ENCODE measurements at regions not wholly inside any gene's neighbourhood (a gene's known extent, or its start where the extent isn't known, plus 50 kb on each side); places are given as distances from the start of the nearest gene placed in this dataset.

DNA sequence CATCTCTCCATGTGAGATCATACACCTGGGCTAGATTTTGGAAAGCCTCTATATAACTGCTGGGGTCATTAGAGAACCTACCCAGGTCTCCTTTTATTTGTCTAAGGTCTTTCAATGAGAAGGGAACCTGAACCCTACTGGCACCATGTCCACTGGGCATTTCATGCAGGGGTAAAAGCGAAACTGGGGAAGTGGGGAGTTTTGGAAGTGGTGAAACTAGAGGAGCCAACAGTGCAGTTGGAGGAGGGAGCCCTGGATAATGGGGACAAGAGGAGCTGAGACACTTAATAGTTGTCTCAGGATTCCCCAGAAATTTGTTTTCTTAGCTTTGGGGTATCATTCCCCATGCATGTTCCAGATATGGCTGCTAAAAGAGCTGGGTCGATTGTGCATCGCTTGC, 169.0 kb upstream of the NREP start:
- Histone ChIP-seq H3K9me3 (ENCODE audit: control insufficient read depth, insufficient read depth, low read length) (no peaks in the 10 kb centered on the region), H3K4ac (ENCODE audit: low read depth, low read length) (no peak overlapping the region), H2BK15ac (ENCODE audit: low read depth, low read length) (no peak overlapping the region), H2AFZ (replicated peaks; ENCODE audit: low read length, poor library complexity) (no peak overlapping the region), H2BK5ac (ENCODE audit: low read depth, low read length, poor library complexity, severe bottlenecking) (no peak overlapping the region), H4K8ac (ENCODE audit: low read depth in 2 of 2, low read length in 2 of 2) (no peak overlapping the region), H3K4me1 (ENCODE audit: control insufficient read depth, insufficient read depth, low read length) (peaks cover 6% of the 10 kb centered on the region), H2AK5ac (ENCODE audit: low read depth, low read length) (no peak overlapping the region), H4K20me1 (ENCODE audit: insufficient read depth, low read length) (no peaks in the 10 kb centered on the region), H3K9me1 (ENCODE audit: insufficient read depth, low read length) (peaks cover 4% of the 10 kb centered on the region; the same call in 1 of the 2 replicates), H3K27ac (ENCODE audit: insufficient read depth, low read length) (no peak overlapping the region), H2AK9ac (replicated peaks; ENCODE audit: low read depth, low read length, poor library complexity) (no peak overlapping the region), H3K27me3 (ENCODE audit: control insufficient read depth, insufficient read depth, low read length) (no peaks in the 10 kb centered on the region), H3K9ac (ENCODE audit: low read depth, low read length) (no peak overlapping the region), H2BK120ac (ENCODE audit: low read depth, low read length) (no peak overlapping the region), H3K4me2 (ENCODE audit: low read depth, low read length) (no peak overlapping the region), H3K14ac (replicated peaks; ENCODE audit: low read depth, low read length) (0 out of 2 replicates have a peak overlapping the region, but pooled peaks have one; percentile 35), H3K56ac (ENCODE audit: extremely low read depth, insufficient read depth, low read length) (no peak overlapping the region), H4K5ac (ENCODE audit: low read depth, low read length) (no peak overlapping the region), H3K18ac (ENCODE audit: low read depth, low read length) (no peak overlapping the region), H3K4me3 (ENCODE audit: insufficient read depth, low read depth, low read length) (no peak overlapping the region), H2BK20ac (ENCODE audit: low read depth, low read length) (no peak overlapping the region), H3K36me3 (ENCODE audit: control insufficient read depth, insufficient read depth, low read length) (no peaks in the 10 kb centered on the region), H3K79me1 (ENCODE audit: low read depth in 1 of 2, low read length in 2 of 2) (0 out of 4 replicates have a peak, but pooled peaks cover 0 to 3% of the 10 kb centered on the region in 2 experiments), H3K23ac (ENCODE audit: low read depth, low read length) (no peak overlapping the region), H4K91ac (ENCODE audit: insufficient read depth, low read depth, low read length) (no peak overlapping the region)
- no TSS peak for BruUV-seq (replicated peaks)
- no peak for TF ChIP-seq BHLHE40 (IDR thresholded peaks at IDR 0.05; ENCODE audit: low read depth, low read length)
- no peak for TF ChIP-seq POLR2A (IDR thresholded peaks at IDR 0.05; ENCODE audit: low read depth, low read length)
- TF ChIP-seq RAD21 (IDR thresholded peaks at IDR 0.05; ENCODE audit: low read length) = no peak
- no peak for TF ChIP-seq CHD1 (IDR thresholded peaks at IDR 0.05; ENCODE audit: low read depth, low read length)
- TF ChIP-seq, protein P1, sequence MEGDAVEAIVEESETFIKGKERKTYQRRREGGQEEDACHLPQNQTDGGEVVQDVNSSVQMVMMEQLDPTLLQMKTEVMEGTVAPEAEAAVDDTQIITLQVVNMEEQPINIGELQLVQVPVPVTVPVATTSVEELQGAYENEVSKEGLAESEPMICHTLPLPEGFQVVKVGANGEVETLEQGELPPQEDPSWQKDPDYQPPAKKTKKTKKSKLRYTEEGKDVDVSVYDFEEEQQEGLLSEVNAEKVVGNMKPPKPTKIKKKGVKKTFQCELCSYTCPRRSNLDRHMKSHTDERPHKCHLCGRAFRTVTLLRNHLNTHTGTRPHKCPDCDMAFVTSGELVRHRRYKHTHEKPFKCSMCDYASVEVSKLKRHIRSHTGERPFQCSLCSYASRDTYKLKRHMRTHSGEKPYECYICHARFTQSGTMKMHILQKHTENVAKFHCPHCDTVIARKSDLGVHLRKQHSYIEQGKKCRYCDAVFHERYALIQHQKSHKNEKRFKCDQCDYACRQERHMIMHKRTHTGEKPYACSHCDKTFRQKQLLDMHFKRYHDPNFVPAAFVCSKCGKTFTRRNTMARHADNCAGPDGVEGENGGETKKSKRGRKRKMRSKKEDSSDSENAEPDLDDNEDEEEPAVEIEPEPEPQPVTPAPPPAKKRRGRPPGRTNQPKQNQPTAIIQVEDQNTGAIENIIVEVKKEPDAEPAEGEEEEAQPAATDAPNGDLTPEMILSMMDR (conservative IDR thresholded peaks at IDR 0.05; ENCODE audit: low read depth, low read length) = no peak
- no peak for TF ChIP-seq FOS (IDR thresholded peaks at IDR 0.05; ENCODE audit: low read depth, low read length)
- no peak for TF ChIP-seq SMC3 (IDR thresholded peaks at IDR 0.05; ENCODE audit: low read depth, low read length)
- no peak for TF ChIP-seq MXI1 (IDR thresholded peaks at IDR 0.05; ENCODE audit: borderline replicate concordance, low read depth, low read length)
- no peak for TF ChIP-seq CEBPB (IDR thresholded peaks at IDR 0.05; ENCODE audit: low read depth, low read length)
- TF ChIP-seq, protein P2, sequence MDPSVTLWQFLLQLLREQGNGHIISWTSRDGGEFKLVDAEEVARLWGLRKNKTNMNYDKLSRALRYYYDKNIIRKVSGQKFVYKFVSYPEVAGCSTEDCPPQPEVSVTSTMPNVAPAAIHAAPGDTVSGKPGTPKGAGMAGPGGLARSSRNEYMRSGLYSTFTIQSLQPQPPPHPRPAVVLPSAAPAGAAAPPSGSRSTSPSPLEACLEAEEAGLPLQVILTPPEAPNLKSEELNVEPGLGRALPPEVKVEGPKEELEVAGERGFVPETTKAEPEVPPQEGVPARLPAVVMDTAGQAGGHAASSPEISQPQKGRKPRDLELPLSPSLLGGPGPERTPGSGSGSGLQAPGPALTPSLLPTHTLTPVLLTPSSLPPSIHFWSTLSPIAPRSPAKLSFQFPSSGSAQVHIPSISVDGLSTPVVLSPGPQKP (IDR thresholded peaks at IDR 0.05; ENCODE audit: borderline replicate concordance, low read depth, low read length) = no peak
- TF ChIP-seq, protein P3, sequence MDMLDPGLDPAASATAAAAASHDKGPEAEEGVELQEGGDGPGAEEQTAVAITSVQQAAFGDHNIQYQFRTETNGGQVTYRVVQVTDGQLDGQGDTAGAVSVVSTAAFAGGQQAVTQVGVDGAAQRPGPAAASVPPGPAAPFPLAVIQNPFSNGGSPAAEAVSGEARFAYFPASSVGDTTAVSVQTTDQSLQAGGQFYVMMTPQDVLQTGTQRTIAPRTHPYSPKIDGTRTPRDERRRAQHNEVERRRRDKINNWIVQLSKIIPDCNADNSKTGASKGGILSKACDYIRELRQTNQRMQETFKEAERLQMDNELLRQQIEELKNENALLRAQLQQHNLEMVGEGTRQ (IDR thresholded peaks at IDR 0.05; ENCODE audit: low read depth, low read length) = no peak
- ChIA-PET CTCF (no interaction called here), POLR2A (ENCODE audit: unreplicated experiment) (no interaction called here)
- DNase-seq = no peak
- in situ Hi-C loops (cut with MboI; ENCODE audit: low sequenced_read_pairs) = no loop called here
- intact Hi-C loops (cut with micrococcal nuclease) = no loop called here
- WGBS, 2 experiments (ENCODE audit: extremely low coverage in 2 of 2, insufficient read length in 1 of 2) = no CpG with 5 or more reads among the region's 3 CpGs
- no peak for ATAC-seq (ENCODE audit: low read depth)
- dilution Hi-C loops (cut with HindIII; ENCODE audit: low sequenced_read_pairs, unreplicated experiment) = no loop called here
